ENCODE measurements at regions not wholly inside any gene's neighbourhood (a gene's known extent, or its start where the extent isn't known, plus 50 kb on each side); places are given as distances from the start of the nearest gene placed in this dataset.

DNA sequence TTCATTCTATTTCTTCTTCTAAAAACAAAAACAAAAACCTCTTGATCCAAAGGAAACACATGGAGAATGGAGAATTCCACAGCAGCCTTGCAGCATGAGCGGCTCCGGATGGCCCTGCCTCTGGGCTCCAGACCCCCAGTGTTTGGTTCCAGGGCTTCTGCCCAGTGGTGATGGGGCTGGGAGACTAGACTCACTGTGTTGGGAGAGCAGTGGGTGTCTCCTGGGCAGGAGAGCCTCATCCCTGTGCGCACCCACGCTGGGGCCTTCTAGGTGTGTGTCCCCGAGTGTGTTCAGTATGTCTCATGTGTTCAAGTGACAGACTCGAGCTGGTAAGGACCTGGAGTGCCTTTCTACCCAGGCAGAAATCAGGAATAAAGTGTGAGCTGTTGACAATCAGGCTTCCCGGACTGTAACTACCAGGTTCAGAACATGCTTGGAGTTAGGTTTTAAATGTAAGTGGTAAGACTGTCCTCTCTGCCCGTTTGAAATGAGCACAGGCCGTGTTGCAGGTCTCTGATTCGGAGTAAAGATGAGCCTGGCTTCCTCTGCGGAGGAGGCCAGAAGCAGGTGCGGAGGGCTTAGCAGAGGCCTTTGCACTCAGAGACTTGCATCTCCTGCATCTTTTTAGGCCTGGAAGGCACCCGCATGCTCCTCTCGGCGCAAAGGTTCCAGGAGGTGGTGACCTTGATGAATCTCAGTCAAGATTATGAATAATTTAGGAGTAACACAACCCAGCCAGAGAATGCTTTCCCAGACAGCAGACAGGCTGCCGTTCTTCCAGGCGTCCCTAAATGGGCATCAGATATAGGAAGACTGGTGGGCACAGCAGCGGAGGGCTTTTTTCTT lies 253.6 kb downstream of the CDH26 start:
- TF ChIP-seq, protein P1, sequence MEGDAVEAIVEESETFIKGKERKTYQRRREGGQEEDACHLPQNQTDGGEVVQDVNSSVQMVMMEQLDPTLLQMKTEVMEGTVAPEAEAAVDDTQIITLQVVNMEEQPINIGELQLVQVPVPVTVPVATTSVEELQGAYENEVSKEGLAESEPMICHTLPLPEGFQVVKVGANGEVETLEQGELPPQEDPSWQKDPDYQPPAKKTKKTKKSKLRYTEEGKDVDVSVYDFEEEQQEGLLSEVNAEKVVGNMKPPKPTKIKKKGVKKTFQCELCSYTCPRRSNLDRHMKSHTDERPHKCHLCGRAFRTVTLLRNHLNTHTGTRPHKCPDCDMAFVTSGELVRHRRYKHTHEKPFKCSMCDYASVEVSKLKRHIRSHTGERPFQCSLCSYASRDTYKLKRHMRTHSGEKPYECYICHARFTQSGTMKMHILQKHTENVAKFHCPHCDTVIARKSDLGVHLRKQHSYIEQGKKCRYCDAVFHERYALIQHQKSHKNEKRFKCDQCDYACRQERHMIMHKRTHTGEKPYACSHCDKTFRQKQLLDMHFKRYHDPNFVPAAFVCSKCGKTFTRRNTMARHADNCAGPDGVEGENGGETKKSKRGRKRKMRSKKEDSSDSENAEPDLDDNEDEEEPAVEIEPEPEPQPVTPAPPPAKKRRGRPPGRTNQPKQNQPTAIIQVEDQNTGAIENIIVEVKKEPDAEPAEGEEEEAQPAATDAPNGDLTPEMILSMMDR (conservative IDR thresholded peaks at IDR 0.05; ENCODE audit: low read length) = no peak
- DNase-seq (ENCODE audit: low read depth) = no peak
- H3K4me3 ChIP-seq (ENCODE audit: low read length) = no peak overlapping the region

- DNase-seq (ENCODE audit: low read depth) = no peak
- TF ChIP-seq, protein P1 (conservative IDR thresholded peaks at IDR 0.05; ENCODE audit: low read length) = no peak
- no peak overlapping the region for H3K4me3 ChIP-seq (ENCODE audit: low read length)
Observed at GRCh38 chr20:60212695-60213094, 254.5 kb downstream of the CDH26 start.

GRCh38 chr20:60213126-60213893 lies 255.1 kb downstream of the CDH26 start:
- DNase-seq (ENCODE audit: low read depth) = no peak
- TF ChIP-seq, protein P1 (conservative IDR thresholded peaks at IDR 0.05; ENCODE audit: low read length) = no peak
- H3K4me3 ChIP-seq (ENCODE audit: low read length) = no peak overlapping the region

DNA sequence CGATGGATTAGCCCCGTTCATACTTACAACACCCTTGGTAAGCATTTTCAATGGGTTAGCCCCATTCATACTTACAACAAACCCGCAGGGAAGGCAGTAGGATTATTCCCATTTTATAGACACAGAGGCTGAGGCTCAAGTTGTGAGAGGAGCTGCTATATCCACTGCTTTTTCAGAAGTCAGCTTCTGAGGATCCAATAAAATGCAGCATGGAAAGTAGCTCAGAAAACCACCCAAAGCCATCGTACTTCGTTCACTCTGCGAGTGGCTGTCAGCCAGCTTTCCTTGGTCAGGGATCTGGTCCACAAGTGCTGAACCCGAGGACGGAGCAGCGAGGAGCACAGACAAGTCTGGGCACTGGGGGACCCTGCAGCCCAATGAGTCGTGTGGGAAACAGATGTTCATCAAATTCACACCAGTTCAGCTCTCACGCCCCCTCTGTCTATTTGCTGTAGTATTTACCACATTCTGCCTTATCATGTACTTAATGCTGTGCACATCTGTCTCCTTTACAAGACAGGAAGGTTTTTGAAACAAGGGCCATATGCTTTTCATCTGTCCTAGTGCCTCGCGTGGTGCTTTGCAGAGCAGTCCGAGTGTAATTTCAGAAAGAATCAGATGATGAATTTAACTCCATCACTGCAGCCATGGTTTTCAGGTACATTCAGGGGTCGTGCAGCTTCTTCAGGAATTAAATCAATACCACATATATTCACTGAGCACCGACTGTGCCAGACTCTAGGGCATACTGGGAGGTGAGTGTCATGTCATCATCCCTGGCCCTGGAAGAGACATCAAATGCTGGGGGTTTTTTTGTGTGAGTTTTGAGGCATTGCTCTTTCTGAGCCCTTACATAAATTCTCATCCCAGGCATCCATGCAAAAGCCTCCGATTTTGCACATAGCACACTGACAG lies 256.9 kb downstream of the CDH26 start:
- no peak overlapping the region for H3K4me3 ChIP-seq (ENCODE audit: low read length)
- peak; percentile 33 for DNase-seq (ENCODE audit: low read depth)
- TF ChIP-seq, protein P1 (conservative IDR thresholded peaks at IDR 0.05; ENCODE audit: low read length) = peak; percentile 20; the same call in 1 of the 2 replicates

GRCh38 chr20:60215816-60216730 lies 257.9 kb downstream of the CDH26 start:
- TF ChIP-seq, protein P1 (conservative IDR thresholded peaks at IDR 0.05; ENCODE audit: low read length) = no peak
- DNase-seq (ENCODE audit: low read depth) = no peak
- no peak overlapping the region for H3K4me3 ChIP-seq (ENCODE audit: low read length)

- H3K4me3 ChIP-seq (ENCODE audit: low read length) = no peak overlapping the region
- TF ChIP-seq, protein P1 (conservative IDR thresholded peaks at IDR 0.05; ENCODE audit: low read length) = no peak
- DNase-seq (ENCODE audit: low read depth) = no peak
Observed at GRCh38 chr20:60219231-60219630, 261.0 kb downstream of the CDH26 start.

Measured in AG10803 (cell line).